T-helper 17 cell (primary cell): ENCODE measurements at regions not wholly inside any gene's neighbourhood (a gene's known extent, or its start where the extent isn't known, plus 50 kb on each side); places are given as distances from the start of the nearest gene placed in this dataset.

Experiments used
- ATAC-seq: fragments of 150-1000 bp; cut with Tn5 transposase; 2 replicates; pipeline ENCODE4 v1.10.0; 2021; ENCODE audit warnings: mild to moderate bottlenecking, moderate library complexity
- DNase-seq, 3 donors: peaks; one replicate each; pipeline versions ENCODE4 v3.0.0 to v3.0.0-alpha.2; 2020 to 2021
- H3K9me3 ChIP-seq: one replicate; pipeline ENCODE4 v1.7.0; 2013; ENCODE audit warnings: low read length, mild to moderate bottlenecking; ENCODE audit not compliant: control insufficient read depth, poor library complexity, severe bottlenecking
- H3K27ac Mint-ChIP-seq: one replicate; pipeline ENCODE4 v1.8.0; 2022; ENCODE audit warnings: mild to moderate bottlenecking, moderate library complexity, mixed read lengths
- H3K27me3 Mint-ChIP-seq: one replicate; pipeline ENCODE4 v1.8.0; 2022; ENCODE audit warnings: mixed read lengths
- H3K36me3 Mint-ChIP-seq: one replicate; pipeline ENCODE4 v1.8.0; 2022; ENCODE audit warnings: low read depth, mixed read lengths
- H3K4me1 Mint-ChIP-seq: one replicate; pipeline ENCODE4 v1.8.0; 2022; ENCODE audit warnings: mild to moderate bottlenecking, mixed read lengths
- H3K4me3 Mint-ChIP-seq: one replicate; pipeline ENCODE4 v1.8.0; 2022; ENCODE audit warnings: mild to moderate bottlenecking, moderate library complexity, mixed read lengths

GRCh38 chr6:112801468-112802080 is 454.4 kb downstream of the RFPL4B start:
- ATAC-seq (no peak), DNase-seq (no peak)
- Mint-ChIP-seq H3K27me3 (no peaks in the 10 kb centered on the region), H3K4me1 (no peaks in the 10 kb centered on the region), H3K36me3 (no peaks in the 10 kb centered on the region), H3K4me3 (no peak overlapping the region), H3K27ac (no peak overlapping the region)
- no peaks in the 10 kb centered on the region for H3K9me3 ChIP-seq

GRCh38 chr6:112802144-112802543 is 455.0 kb downstream of the RFPL4B start:
- no peak for ATAC-seq
- H3K36me3 Mint-ChIP-seq, result no peaks in the 10 kb centered on the region
- DNase-seq, result no peak
- no peaks in the 10 kb centered on the region for H3K4me1 Mint-ChIP-seq
- no peaks in the 10 kb centered on the region for H3K9me3 ChIP-seq
- no peak overlapping the region for H3K4me3 Mint-ChIP-seq
- no peak overlapping the region for H3K27ac Mint-ChIP-seq
- no peaks in the 10 kb centered on the region for H3K27me3 Mint-ChIP-seq

DNA sequence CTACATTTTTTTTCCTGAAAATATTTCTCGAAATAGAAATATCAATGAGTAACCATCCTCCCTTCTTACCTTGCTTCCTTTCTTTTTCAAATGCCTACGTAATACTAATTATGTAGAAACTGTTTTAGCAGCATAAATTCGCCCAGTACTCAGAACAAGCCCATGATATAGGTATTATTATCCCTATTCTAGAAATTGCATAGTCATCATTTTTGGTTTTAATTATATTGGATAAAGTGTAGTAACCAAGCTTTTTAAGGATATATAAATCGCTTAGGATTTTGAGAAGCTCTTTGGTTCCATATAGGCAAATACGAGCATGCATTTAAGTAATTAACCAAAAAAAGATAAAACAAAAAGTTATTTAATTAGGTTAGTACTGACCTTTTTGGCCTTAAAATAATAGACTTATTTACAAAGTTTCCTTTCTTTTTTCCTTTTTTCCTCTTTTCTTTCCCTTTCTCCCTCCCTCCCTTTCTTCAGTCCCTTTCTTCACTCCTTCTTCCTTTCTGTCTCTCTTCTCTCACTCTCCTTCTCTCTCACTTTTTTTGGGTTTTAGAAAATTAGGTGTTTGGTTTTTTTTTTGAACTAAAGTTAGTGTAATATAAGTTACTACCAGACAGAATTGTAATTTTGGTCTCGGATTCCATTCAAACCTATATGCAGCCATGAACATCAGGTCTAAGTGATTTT is 457.7 kb downstream of the RFPL4B start:
- Mint-ChIP-seq H3K4me3 (no peak overlapping the region), H3K27me3 (no peaks in the 10 kb centered on the region), H3K36me3 (no peaks in the 10 kb centered on the region), H3K27ac (no peak overlapping the region), H3K4me1 (no peaks in the 10 kb centered on the region)
- ATAC-seq, result no peak
- DNase-seq, result no peak
- no peaks in the 10 kb centered on the region for H3K9me3 ChIP-seq

DNA sequence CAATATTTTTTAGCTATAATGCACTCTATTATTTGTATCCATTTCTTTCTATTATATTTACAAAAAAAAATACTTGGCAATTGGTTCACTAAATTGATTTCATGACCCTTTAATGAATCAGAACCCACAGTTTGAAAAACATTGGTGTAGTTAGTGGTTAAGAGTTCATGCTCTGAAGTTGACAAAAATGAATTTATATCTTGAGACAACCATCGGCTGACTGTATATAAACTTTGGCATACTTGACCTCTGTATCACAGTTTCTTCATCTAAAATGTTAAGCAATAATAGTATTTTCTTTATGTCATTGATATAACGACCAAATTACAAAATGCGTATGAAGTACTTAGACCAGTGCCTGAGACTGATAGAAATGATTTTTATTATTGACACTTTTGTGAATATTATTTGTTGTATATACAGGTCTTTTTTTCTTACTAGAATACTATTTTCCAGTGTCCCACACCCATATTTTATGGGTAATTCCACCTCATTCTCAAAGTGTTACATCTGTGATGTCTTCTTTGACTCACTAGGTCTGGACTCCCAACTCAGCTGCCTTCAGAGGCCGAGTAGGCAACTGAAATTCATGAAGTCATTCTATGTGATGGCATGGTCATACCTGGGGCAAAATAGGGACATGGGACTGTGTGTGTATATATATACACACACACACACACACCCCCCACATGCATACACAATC is 459.2 kb downstream of the RFPL4B start:
- Mint-ChIP-seq H3K27me3 (no peaks in the 10 kb centered on the region), H3K27ac (no peak overlapping the region), H3K36me3 (no peaks in the 10 kb centered on the region), H3K4me1 (no peaks in the 10 kb centered on the region), H3K4me3 (no peak overlapping the region)
- H3K9me3 ChIP-seq, result no peaks in the 10 kb centered on the region
- ATAC-seq (no peak), DNase-seq (no peak)

GRCh38 chr6:112821476-112821875 is 474.3 kb downstream of the RFPL4B start:
- no peak for DNase-seq
- H3K9me3 ChIP-seq, result no peaks in the 10 kb centered on the region
- no peaks in the 10 kb centered on the region for H3K4me1 Mint-ChIP-seq
- no peak overlapping the region for H3K27ac Mint-ChIP-seq
- H3K27me3 Mint-ChIP-seq, result no peaks in the 10 kb centered on the region
- ATAC-seq, result no peak
- H3K36me3 Mint-ChIP-seq, result no peaks in the 10 kb centered on the region
- no peak overlapping the region for H3K4me3 Mint-ChIP-seq

- ATAC-seq (no peak), DNase-seq (no peak)
- no peaks in the 10 kb centered on the region for H3K9me3 ChIP-seq
- no peak overlapping the region for H3K27ac Mint-ChIP-seq
- H3K36me3 Mint-ChIP-seq, result no peaks in the 10 kb centered on the region
- H3K27me3 Mint-ChIP-seq, result no peaks in the 10 kb centered on the region
- H3K4me1 Mint-ChIP-seq, result no peaks in the 10 kb centered on the region
- no peak overlapping the region for H3K4me3 Mint-ChIP-seq
Observed at GRCh38 chr6:112822769-112823168, 475.6 kb downstream of the RFPL4B start.

- Mint-ChIP-seq H3K36me3 (no peaks in the 10 kb centered on the region), H3K27ac (no peak overlapping the region), H3K4me1 (no peaks in the 10 kb centered on the region), H3K27me3 (no peaks in the 10 kb centered on the region), H3K4me3 (no peak overlapping the region)
- DNase-seq, result no peak
- H3K9me3 ChIP-seq, result no peaks in the 10 kb centered on the region
- ATAC-seq, result no peak
Observed at GRCh38 chr6:112827793-112828192, 480.7 kb downstream of the RFPL4B start.

GRCh38 chr6:112831022-112831421 is 483.9 kb downstream of the RFPL4B start:
- no peak overlapping the region for H3K27ac Mint-ChIP-seq
- DNase-seq (no peak), ATAC-seq (no peak)
- H3K27me3 Mint-ChIP-seq, result no peaks in the 10 kb centered on the region
- no peaks in the 10 kb centered on the region for H3K9me3 ChIP-seq
- no peak overlapping the region for H3K4me3 Mint-ChIP-seq
- no peaks in the 10 kb centered on the region for H3K4me1 Mint-ChIP-seq
- H3K36me3 Mint-ChIP-seq, result no peaks in the 10 kb centered on the region

DNA sequence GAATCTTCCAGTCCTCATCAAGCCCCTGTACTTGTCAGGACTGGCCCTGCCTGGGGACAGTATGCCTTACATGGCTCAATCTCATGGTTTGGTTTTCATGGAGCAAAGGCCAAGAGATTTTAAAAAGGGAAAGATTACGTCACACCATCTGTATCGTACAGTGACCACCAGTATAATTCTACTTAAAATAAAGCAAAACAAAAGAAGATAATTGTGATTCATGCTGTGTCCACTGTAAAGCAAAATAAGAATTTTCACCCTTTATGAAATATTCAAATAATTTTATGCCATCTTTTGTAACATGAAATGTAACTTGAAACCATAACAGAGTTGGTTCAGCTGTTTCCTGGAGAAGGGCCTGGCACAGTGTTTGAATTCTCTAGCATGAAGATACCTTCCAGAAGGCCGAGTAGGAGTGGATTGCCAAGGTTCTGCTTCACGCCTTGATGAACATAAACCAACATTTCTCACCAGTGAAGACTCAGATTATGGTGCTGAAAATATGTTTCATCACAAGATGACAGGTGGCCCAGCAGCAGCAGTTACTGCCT is 486.5 kb downstream of the RFPL4B start:
- Mint-ChIP-seq H3K4me1 (no peaks in the 10 kb centered on the region), H3K27me3 (no peaks in the 10 kb centered on the region), H3K36me3 (no peaks in the 10 kb centered on the region), H3K27ac (no peak overlapping the region), H3K4me3 (no peak overlapping the region)
- ATAC-seq (no peak), DNase-seq (no peak)
- no peaks in the 10 kb centered on the region for H3K9me3 ChIP-seq

DNA sequence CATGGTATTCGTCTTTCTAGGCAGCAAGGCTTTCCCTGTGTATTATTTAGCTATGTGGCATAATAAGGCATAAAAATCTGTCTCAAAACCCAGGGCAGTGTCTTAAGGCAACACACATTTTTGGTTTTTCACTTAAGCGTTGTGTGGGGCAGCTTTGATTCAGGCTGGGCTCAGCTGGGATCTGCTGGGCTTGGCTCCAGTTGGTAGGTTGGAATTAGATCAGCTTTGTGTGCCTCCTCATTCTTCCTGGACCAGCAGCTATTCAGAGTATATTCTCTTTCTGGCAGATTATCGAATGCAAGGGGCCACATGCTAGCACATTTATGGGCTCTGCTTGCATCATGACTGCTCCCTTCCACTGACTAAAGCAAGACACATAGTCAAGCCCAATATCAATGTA is 487.9 kb downstream of the RFPL4B start:
- Mint-ChIP-seq H3K27ac (no peak overlapping the region), H3K36me3 (no peaks in the 10 kb centered on the region), H3K4me3 (no peak overlapping the region), H3K4me1 (no peaks in the 10 kb centered on the region), H3K27me3 (no peaks in the 10 kb centered on the region)
- DNase-seq (no peak), ATAC-seq (no peak)
- no peaks in the 10 kb centered on the region for H3K9me3 ChIP-seq

- no peak overlapping the region for H3K4me3 Mint-ChIP-seq
- ATAC-seq, result no peak
- H3K9me3 ChIP-seq, result no peaks in the 10 kb centered on the region
- DNase-seq, result no peak
- no peak overlapping the region for H3K27ac Mint-ChIP-seq
- H3K27me3 Mint-ChIP-seq, result no peaks in the 10 kb centered on the region
- no peaks in the 10 kb centered on the region for H3K36me3 Mint-ChIP-seq
- no peaks in the 10 kb centered on the region for H3K4me1 Mint-ChIP-seq
Observed at GRCh38 chr6:112839525-112839961, 492.4 kb downstream of the RFPL4B start.

DNA sequence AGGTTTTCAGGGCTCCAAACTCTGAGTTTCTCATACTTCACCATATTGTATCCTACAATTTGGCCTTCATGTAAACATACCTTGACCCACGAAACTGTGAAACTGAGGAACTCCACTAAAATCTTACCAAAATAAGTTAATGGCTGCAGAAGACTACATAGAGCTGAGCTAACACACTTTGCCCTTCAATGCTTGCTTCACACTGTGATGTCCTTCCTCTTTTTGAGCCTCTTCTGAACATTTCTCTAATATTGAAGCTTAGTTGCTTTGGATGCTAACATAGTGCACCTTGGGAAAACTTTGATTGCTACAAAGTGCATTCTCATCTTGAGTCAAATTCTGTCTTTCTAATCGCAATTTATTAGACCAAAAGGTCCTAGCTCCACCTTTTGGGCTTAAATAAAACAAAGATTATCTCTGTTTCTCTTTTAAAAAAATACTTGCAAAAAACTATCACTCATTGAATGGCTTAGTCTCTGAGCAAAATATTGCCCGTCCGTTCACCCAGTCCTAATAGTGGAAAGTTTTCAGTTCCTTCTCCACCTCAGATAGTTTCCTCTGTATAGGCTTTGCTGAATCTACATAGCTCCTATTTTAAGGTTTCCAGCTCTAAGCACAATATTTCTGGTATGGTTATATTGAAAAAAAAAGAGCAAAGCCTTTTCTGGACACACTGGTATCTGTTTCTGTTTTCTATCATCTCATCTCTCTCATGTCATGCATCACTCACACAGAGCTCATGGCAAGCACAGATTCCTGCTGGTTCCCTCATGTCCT is 494.6 kb downstream of the RFPL4B start:
- Mint-ChIP-seq H3K4me3 (no peak overlapping the region), H3K27me3 (no peaks in the 10 kb centered on the region), H3K4me1 (no peaks in the 10 kb centered on the region), H3K36me3 (no peaks in the 10 kb centered on the region), H3K27ac (no peak overlapping the region)
- DNase-seq (no peak), ATAC-seq (no peak)
- H3K9me3 ChIP-seq, result no peaks in the 10 kb centered on the region

DNA sequence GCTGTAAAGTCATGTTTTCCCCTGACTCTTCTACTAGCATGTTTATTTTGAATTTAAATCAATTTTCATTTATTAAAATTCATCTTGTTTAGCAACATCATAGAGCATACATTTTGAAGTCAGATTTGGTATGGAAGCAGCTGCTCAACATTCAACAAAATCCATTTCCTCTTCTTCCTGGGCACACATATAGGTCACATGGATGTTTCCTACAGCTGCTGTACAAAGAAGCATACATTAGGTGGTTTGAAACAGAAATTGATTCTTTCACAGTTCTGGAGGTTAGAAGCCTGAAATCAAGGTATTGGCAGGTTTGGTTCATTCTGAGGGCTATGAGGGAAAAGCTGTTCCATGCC is 495.2 kb downstream of the RFPL4B start:
- DNase-seq (no peak), ATAC-seq (no peak)
- no peaks in the 10 kb centered on the region for H3K9me3 ChIP-seq
- H3K36me3 Mint-ChIP-seq, result no peaks in the 10 kb centered on the region
- H3K27ac Mint-ChIP-seq, result no peak overlapping the region
- H3K27me3 Mint-ChIP-seq, result no peaks in the 10 kb centered on the region
- no peaks in the 10 kb centered on the region for H3K4me1 Mint-ChIP-seq
- no peak overlapping the region for H3K4me3 Mint-ChIP-seq
